Left renal pelvis (tissue), 4 donors: ENCODE measurements at regions not wholly inside any gene's neighbourhood (a gene's known extent, or its start where the extent isn't known, plus 50 kb on each side); places are given as distances from the start of the nearest gene placed in this dataset.

Experiments
- DNase-seq, 4 donors: peaks; one replicate each; pipeline ENCODE4 v3.0.0-alpha.2; 2013; ENCODE audit warnings: low read depth in 4 of 4, low spot score in 3 of 4

DNA sequence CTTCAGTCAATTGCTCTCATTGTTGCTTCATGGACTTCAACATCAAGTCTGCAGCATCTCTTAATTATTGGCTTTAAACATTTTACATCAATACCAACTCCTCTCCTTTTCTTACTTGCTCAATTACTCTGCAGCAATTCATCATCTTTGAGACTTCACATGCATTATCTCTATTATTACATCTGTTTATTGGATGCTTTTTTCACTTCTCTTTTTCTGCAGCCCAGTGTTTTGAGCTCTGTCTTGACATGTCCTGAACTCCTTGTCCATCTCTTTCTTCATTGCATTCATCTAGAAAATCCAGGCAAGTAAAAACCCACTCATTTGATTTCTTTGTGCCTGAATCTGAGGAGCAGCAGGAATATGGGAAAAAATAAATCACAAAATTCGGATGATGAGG is 647.9 kb downstream of the PLCL1 start:
- no peak for DNase-seq

DNA sequence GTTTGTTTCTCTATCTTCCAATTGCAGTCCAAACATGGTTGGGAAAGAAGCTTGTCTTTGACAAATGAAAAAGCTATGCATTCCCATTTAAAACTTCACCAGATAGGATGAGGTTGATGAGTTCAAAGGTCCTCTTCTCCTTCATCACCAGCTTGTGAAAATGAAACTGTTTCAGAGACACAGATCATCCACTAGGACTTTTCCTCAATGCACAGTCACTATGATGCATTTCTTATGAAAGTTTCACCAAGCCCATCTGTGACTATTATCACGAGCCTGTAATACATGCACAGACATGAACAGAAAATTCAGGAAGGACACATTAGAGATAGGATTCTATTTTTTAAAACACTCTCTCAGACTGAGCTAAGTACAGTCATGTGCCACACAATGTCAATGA is 644.4 kb downstream of the PLCL1 start:
- DNase-seq = no peak

DNA sequence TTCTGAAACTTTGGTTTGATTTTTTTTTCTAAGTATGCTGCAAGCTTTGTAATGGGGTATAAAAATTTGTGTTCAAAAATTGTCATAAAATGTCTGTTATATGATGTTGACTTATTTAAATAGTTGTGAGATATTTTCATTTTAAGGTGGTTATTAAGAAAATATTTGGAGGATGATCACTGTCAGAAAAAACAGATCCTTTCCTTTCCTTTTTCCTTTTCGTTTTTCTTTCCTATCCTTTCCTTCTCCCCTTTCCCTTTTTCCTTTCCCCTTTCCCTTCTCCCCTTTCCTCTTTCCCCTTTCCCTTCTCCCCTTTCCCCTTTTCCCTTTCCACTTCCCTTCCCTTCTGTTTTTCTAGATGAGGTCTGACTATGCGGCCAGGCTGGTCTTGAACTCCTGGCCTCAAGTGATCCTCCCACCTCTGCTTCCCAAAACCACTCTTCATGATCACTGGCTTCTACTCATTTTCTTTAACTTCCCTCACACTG is 640.5 kb downstream of the PLCL1 start:
- no peak for DNase-seq

DNA sequence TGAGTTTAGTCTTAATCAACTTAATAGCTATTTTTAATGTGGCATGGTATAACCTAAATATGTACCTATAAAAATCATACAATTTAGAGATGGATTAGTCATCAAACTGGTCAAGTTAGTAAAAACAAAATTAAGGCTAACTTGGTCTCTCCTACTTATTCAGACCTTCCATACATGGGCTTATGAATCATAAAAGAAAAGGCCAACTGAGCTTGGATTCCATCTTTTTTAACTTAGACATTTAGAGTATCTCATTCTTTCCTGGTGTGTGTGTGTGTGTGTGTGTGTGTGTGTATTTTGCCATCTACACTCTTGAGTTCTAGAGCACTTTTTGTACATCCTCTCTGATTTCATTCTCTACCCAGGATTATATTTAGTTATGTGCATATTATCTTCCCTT is 637.5 kb downstream of the PLCL1 start:
- DNase-seq = no peak

DNA sequence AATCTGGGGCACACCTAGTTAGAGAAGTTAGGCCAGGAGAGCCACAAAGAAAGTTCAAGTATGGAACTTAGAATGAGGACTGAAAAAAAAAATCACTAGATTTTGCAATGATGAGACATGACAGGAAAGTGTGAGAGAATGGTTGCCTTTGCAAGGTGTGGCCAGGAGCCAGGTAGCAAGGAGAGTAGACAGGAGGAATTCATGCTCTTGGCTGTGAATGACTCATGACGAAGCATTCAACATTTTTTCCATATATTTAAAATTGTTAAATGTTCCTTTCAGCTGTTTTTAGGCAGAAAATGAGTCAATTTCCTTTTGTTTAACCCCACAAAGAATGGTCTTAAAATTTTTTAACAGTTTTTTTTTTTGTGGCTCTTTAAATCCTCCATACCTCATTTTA is 636.9 kb downstream of the PLCL1 start:
- DNase-seq = no peak

DNA sequence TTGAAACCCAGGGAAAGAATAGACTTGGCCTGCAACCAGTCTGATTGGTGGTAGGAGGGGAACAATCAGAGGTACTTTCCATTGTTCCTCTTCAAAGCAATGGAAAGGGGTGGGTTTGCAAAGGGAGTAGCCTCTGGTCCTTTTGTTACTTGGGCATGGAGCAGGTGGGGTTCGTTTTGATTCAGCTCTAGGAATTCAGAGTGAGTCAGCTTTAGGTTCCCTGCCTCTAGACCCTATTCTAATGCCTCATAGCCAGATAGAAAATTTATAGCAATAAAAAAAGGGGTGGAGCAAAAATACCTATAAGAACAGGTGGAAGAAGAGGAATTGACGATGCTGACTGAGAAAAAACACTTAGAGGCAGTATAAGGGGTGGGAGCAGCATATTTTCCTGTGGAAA is 636.4 kb downstream of the PLCL1 start:
- DNase-seq = no peak

DNA sequence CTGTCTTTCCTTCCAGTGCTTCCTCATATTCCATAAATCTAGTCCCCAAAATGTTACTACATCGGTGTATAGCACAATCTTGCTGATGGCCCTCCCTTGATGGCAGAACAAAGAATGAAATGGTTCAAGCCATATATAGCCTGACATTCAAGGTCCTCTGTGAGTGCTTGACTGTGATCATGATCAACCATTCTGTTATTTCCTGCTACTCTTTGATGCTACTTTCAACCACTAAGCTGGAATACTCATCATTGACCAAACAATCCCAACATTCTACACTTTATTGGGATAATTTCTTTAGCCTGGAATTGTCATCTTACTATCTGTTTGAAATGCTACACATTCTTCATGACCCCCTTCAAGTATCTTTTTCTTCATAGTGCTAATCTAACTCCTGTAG is 633.9 kb downstream of the PLCL1 start:
- DNase-seq = no peak

DNA sequence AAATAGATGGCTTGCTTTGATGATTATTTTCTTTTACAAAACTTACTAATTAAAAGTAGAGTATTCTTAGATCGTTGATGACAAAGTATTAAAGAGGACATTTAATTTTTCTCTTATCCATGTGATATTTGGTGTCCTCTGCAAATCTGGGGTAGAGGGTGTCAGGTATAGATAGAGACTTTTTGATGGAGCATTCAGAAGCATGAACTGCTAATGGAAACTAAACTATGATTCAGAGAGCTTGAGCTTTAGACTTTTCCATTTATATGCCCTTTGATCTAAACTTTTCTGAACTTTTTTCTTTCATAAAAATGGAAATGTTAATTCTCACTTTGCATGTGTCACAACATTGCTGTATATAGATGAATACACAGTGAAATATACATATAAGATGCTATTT is 619.7 kb downstream of the PLCL1 start:
- no peak for DNase-seq

DNA sequence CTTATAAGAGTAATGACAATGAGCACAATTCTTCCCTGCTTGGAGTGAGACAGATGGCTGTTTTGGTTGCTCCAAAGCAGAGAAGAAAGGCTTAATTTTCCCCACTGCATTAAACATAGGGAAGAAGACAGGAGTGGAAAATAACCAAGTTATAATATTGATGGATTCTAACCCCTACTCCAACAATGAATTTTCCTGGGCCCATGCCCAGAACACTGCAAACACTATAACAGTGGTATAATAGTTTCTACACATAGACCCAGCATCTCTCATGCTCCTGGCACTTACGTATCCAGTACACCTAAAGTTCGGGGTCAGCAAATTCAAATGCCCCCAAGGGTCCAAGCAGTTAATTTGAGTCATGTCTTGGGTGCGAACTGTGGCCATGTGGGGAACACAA is 613.4 kb downstream of the PLCL1 start:
- no peak for DNase-seq

DNA sequence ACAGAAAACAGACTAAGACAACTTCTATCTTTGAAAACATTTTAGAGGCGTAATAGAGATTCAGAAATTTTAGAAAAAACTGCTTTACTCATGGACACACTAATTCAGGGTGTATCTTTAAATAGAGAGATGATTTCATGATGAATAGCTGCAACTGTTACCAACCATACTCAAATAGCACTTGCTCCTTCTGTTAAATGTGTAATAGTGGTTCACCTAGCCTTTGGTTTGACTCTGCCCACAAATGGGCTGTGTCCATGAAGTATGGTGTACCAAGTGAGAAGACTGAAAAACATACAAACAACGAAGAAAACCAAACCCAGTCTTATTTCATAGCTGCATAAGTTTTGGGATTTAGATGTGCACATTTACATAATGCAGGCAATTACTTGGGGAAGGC is 610.6 kb downstream of the PLCL1 start:
- DNase-seq = no peak

DNA sequence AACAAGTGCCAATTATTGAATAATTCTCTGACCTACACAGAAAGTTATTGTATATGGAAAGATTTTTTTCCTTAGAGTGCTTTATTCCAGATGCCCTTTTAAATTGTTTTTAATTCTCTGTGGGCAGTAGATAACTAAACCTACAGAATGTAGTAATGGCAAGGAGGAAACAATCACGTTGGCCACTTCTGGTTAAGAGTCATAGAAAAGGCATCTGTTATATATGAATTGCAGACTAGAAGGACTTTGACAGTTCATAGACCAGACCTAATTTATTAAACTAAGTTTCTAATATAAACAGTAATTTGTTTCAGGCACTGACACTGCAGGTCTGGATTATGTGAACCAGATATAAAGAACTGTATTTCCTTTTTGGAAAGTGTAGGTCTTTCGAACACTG is 607.5 kb downstream of the PLCL1 start:
- no peak for DNase-seq

DNA sequence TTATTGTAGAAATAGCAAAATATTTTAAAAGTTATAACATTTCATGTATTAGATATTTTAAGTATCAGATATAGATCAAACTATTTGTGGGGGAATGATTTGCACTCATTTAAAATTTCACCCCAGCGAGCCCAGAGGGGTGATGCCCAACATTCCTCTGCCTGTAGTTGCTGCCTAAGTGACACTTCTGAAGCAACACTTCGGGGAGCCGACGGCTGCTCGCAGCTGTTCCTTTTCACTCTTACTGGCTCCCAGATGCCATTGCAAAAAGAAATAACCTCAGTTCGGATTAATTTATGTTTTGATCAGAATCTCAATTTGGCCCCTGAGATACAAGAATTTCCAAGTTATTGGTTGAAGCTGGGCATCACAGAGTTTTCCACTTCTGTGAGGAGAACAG is 603.8 kb downstream of the PLCL1 start:
- DNase-seq = no peak

DNA sequence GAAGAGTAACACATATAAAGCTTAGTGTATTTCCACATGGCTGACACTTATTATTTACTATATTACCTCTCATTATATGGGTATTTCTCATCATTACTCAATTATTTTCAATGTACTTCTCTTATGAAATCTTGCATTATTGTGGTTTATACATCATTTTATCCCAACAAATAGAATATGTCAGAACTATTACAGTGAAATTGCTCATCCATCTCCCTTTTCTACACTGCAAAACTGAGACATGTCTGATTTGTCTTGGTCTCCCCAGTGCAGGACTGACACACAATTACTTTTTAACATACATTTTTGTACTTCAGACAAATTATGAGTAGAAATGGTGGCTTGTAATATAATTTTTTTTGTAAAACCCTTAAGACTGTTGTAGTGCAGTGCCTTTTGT is 600.9 kb downstream of the PLCL1 start:
- no peak for DNase-seq

DNA sequence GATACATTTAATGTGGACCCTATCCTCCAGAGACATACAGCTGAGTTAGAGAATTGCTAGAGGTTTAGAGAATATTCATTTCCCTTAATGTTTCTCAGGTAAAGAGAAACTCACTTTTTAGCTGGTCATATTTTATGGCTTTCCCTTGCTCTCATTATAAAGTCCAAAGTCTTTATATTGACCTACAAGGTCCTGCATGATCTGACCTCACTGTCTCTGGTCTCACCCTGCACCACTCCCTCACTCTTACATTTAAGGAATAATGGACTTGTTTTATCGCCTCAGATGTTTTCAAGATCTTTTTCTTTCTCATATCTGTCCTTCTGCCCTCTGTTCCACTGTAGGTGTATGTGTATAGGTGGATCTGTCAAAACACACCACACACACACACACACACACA is 597.3 kb downstream of the PLCL1 start:
- DNase-seq = no peak

DNA sequence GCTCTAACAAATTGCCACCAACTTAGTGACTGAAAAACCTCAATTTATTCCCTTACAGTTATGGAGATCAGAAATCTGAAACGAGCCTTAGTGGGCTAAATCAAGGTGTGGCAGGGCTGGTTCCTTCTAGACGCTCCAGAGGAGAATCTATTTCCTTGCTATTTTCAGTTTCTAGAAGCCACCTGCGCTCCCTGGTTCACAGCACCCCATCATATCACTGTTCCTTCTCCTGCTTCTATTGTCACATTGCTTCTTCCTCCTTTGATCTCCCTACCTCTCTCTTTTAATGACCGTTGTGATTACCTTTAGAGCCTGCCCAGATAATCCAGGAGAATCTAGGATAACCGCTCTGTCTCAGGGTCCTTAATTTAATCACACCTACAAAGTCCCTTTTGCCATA is 596.6 kb downstream of the PLCL1 start:
- no peak for DNase-seq

DNA sequence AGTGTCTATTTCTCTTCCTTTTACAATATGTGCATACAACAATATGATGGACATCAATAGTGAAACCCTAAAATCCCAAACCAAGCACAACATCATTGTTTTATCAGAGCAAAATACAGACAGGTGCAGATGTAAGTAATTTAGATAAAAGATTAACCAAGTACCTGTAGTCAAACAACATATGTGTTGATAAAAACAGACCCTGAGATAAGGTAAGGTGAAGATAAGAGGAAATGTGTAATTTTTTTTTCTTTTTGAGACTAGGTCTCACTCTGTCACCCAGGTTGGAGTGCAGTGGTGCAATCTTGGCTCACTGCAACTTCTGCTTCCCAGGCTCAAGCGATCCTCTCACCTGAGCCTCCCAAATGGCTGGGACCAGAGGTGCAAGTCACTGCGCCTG is 589.8 kb downstream of the PLCL1 start:
- DNase-seq = no peak

DNA sequence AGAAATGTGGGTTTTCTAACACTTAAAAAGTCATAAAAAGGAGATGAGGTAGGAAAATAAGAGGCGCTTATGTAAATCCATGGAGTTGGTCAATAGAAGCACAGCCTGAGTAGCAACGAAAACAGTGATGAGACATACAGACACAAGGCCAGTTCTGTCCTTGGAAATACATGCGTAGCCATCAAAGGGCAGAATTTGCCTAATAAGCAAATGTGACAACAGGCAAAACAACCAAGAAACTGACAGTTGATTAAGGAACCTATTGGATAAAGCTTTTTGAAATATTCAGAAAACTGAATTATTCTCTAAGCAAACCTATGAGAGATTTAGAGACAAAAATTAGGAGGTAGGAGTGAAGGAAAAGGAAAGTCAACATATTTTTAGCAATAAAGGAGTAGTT is 586.3 kb downstream of the PLCL1 start:
- no peak for DNase-seq

DNA sequence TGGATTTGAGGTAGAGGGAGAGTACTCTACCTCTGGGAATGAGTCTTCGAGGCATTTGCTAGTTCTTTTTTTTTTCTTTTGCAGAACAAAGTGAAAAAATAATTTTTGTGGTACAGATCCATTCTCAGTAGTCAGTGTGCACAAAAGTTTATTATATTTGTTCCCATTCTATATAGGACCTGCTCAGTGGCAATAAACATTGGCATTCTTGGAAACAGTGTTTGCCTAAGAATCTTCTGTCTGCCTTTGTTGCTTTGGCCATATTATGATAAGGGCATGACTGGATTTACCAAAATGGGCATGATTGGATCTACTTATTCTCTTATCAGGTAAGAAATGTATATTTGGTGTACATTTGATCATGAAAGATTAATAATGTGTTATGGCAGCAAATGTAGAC is 583.3 kb downstream of the PLCL1 start:
- no peak for DNase-seq

DNA sequence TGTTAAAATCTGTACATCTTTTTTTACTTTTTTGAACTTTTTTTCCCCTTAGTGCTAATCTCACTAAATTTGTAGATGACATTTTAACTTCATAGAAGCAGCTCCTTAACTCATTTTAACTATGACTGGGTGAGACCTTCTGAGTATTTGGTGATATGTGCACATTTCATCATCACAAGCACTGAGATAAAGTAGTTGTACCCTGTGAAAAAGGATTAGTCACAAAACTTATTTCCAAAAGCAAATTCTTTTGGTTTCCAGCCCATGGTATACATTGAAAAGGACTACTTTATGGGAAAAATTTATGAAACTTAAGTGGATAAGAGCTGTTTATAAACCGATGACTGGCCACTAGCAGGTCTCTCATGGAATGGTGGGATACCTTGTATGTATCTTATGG is 581.5 kb downstream of the PLCL1 start:
- DNase-seq = no peak

DNA sequence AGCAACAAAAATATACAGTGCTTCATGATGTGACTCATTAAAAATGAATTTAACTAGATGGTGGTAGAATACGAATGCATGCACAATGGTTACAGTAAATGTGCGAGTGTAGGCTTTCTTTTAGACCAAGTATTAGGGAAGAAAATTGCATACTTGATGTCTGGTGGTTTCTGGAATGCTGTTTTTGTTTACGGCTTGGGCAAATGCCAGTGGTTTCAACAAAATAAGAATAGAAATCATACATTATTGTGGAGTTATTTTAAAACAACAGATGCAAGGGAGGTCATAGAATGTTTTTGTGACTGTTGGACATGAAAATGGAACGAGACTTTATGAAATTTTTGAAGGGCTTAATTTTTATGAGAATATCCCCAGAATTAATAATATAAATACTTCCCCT is 580.9 kb downstream of the PLCL1 start:
- DNase-seq = no peak

DNA sequence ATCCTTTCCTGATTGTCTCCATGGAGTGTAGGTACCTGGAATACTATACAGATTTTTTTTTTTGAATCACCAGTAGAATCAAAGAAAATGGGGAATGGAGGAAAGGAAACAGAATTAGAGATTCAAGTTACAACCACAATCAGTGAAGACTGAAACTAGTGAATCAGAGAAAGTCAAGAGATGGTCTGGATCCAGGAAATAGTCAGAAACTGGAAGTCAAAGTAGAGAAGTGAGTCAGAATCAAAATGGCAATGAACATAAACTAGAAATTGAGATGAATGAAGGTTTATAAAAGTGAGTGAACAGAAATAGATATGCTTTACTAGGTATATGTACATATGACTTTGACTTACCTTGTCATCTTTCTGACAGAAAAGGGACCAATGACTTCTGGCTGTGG is 579.0 kb downstream of the PLCL1 start:
- no peak for DNase-seq

DNA sequence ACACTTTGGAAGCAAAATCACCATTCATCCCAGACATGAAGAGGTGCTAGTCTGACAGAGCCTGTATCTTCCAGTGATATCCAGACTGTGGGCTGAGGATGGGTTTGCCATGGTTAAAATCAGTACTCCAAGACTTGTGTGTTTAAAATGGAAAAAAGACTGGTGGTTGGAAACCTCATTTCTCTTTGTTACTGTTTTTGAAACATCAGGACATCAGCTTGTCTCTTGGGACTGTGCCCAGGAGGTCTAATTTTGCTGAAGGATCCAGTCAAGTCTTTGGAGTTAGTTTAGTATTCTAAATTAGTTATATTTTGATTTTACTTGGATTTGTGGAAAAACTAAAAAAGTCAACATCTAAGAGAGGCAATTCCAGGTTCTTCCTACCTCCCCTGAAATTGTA is 578.4 kb downstream of the PLCL1 start:
- no peak for DNase-seq

DNA sequence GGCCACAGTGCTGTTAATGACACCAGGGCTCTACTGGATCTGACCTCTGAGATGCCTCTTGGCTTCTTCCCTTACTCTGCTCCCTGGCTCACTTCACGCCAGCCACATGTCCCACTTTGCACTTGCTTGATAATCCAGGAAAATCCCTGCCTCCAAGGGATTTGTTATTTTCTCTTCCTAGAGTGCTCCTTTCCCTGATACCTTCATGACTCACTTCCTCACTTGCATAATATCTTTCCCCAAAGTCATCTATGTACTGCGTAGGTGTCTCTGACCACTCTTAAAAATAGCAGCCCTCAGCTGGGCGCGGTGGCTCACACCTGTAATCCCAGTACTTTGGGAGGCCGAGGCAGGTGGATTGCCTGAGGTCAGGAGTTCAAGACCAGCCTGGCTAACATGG is 572.3 kb downstream of the PLCL1 start:
- no peak for DNase-seq

DNA sequence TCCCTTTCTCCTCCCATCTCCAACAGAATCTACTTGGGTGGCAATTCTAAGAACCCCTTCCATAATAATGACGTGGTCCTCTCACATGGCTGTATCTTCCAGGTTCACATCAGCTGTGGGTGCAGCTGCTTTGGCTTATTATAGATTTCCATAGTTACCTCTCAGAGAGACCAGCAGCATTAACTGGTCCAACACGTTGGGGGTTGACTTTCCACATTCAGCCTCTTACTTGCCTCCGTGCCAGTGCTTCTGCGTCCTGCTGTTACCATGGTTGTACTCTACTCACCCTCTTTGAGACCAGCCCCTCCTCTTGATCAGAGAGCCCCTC is 570.7 kb downstream of the PLCL1 start:
- DNase-seq = no peak
